Heart left ventricle (tissue), 13 donors: ENCODE measurements at regions not wholly inside any gene's neighbourhood (a gene's known extent, or its start where the extent isn't known, plus 50 kb on each side); places are given as distances from the start of the nearest gene placed in this dataset.

Experiments
- POLR2A ChIP-seq, 2 donors: fragments of 450-650 bp; IDR thresholded peaks; one replicate each; pipeline ENCODE4 v1.6.1; 2017; ENCODE audit warnings: antibody characterized with exemption in 2 of 2, mild to moderate bottlenecking in 2 of 2, moderate library complexity in 2 of 2
- TF ChIP-seq, protein P1 (sequence below), 12 donors: fragments of 200-600 bp; sonication (generic) in 4 of 12; IDR thresholded peaks; one replicate each; pipeline versions ENCODE4 v1.5.0 to v1.8.0; 2018 to 2022; ENCODE audit warnings: antibody characterized with exemption in 12 of 12, mild to moderate bottlenecking in 5 of 12
- donor health status: ischemic (EF 13 %, LVEDD 7.1; RV severe dilation, severe dysfunction).
- donor health status: DM: no; HTN: yes; CAD: no.
- donor health status: DM: no; HTN: no; CAD: no.
- donor health status: ischemic (EF 25% LVEDD 6.9; RV normal size, moderate dysfunction).
- donor health status: ischemic (EF 25% LVEDD 5.7; RV mildly dilated, moderate dysfunction).
- donor health status: ischemic (EF 35%, LVEDD 5.7; RV mildly dilated, moderate dysfunction).
- donor health status: nonischemic (EF 11% LVEDD 7.7; RV severe dilation, severe dysfunction).
- donor health status: DM: yes; HTN: yes; CAD: no.
- donor health status: PGD.
- donor health status: ischemic (EF 29% LVEDD 5.4; RV normal size, mild dysfunction).
- donor health status: nonischemic (EF 23%, LVEDD 6.1; RV moderate dilation, normal function).

GRCh38 chr13:89474432-89474831 is 1803.3 kb downstream of the SLITRK5 start:
- TF ChIP-seq, protein P1, sequence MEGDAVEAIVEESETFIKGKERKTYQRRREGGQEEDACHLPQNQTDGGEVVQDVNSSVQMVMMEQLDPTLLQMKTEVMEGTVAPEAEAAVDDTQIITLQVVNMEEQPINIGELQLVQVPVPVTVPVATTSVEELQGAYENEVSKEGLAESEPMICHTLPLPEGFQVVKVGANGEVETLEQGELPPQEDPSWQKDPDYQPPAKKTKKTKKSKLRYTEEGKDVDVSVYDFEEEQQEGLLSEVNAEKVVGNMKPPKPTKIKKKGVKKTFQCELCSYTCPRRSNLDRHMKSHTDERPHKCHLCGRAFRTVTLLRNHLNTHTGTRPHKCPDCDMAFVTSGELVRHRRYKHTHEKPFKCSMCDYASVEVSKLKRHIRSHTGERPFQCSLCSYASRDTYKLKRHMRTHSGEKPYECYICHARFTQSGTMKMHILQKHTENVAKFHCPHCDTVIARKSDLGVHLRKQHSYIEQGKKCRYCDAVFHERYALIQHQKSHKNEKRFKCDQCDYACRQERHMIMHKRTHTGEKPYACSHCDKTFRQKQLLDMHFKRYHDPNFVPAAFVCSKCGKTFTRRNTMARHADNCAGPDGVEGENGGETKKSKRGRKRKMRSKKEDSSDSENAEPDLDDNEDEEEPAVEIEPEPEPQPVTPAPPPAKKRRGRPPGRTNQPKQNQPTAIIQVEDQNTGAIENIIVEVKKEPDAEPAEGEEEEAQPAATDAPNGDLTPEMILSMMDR (IDR thresholded peaks at IDR 0.05): no peak
- TF ChIP-seq POLR2A (IDR thresholded peaks at IDR 0.05): no peak
